OCI-LY3 (cell line): ENCODE measurements at regions not wholly inside any gene's neighbourhood (a gene's known extent, or its start where the extent isn't known, plus 50 kb on each side); places are given as distances from the start of the nearest gene placed in this dataset.

Experiments
- EZH2phosphoT487 ChIP-seq: fragments of 200-600 bp; shearing (Covaris generic); IDR thresholded peaks from 2 replicates; pipeline ENCODE4 v1.6.1; 2018; ENCODE audit warnings: antibody characterized with exemption, mixed run types, low read depth
- TF ChIP-seq, protein P1 (sequence below): fragments of 200-600, 300-600 bp; sonication (generic); IDR thresholded peaks from 2 replicates; pipeline ENCODE4 v1.5.1; 2014; ENCODE audit warnings: antibody characterized with exemption, low read length, low read depth

DNA sequence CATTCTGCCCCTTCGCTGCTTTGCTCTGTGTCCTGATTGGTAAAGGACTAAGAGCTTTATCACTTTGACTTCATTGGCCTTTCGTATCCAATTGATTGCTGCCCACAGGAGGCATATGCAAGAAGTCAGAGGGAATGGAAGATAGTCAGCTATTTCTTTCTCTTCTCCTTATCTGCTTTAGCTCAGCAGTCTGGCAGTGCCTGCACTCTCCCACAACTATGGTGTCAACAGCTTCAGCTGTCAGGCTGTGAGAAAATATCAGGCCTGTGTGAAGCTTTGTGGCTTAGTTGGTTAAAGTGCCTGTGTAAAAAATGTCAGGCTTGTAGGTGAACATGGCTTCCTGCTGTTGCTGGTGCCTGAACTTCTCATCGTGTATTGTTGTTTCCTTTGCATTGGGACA lies 243.0 kb downstream of the PCDH17 start:
- TF ChIP-seq, protein P1, sequence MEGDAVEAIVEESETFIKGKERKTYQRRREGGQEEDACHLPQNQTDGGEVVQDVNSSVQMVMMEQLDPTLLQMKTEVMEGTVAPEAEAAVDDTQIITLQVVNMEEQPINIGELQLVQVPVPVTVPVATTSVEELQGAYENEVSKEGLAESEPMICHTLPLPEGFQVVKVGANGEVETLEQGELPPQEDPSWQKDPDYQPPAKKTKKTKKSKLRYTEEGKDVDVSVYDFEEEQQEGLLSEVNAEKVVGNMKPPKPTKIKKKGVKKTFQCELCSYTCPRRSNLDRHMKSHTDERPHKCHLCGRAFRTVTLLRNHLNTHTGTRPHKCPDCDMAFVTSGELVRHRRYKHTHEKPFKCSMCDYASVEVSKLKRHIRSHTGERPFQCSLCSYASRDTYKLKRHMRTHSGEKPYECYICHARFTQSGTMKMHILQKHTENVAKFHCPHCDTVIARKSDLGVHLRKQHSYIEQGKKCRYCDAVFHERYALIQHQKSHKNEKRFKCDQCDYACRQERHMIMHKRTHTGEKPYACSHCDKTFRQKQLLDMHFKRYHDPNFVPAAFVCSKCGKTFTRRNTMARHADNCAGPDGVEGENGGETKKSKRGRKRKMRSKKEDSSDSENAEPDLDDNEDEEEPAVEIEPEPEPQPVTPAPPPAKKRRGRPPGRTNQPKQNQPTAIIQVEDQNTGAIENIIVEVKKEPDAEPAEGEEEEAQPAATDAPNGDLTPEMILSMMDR = no peak
- TF ChIP-seq EZH2phosphoT487 = no peak
